ENCODE measurements at regions not wholly inside any gene's neighbourhood (a gene's known extent, or its start where the extent isn't known, plus 50 kb on each side); places are given as distances from the start of the nearest gene placed in this dataset.
"Not testable (repeated sequence)": the region's sequence is repeated elsewhere in the genome, so short reads cannot be mapped to it uniquely, and the experiment has no call there.

- DNase-seq (ENCODE audit: low read depth): no peak
These were observed 124.7 kb upstream of the GATA6 start for GRCh38 chr18:22044474-22045220.

GRCh38 chr18:22045221-22045918, 124.0 kb upstream of the GATA6 start:
- DNase-seq (ENCODE audit: low read depth): no peak

GRCh38 chr18:22046473-22046872, 122.9 kb upstream of the GATA6 start:
- no peak for DNase-seq (ENCODE audit: low read depth)

- DNase-seq (ENCODE audit: low read depth): no peak
These were observed 121.9 kb upstream of the GATA6 start for GRCh38 chr18:22047485-22047884.

GRCh38 chr18:22048221-22048620, 121.2 kb upstream of the GATA6 start:
- no peak for DNase-seq (ENCODE audit: low read depth)

GRCh38 chr18:22048932-22049615, 120.3 kb upstream of the GATA6 start:
- no peak for DNase-seq (ENCODE audit: low read depth)

- DNase-seq (ENCODE audit: low read depth): no peak
These were observed 116.8 kb upstream of the GATA6 start for GRCh38 chr18:22052405-22053105.

- DNase-seq (ENCODE audit: low read depth): no peak
These were observed 113.7 kb upstream of the GATA6 start for GRCh38 chr18:22055466-22056238.

GRCh38 chr18:22056950-22057349, 112.4 kb upstream of the GATA6 start:
- DNase-seq (ENCODE audit: low read depth): no peak

- DNase-seq (ENCODE audit: low read depth): no peak
These were observed 111.4 kb upstream of the GATA6 start for GRCh38 chr18:22057908-22058527.

GRCh38 chr18:22060361-22060760, 109.0 kb upstream of the GATA6 start:
- no peak for DNase-seq (ENCODE audit: low read depth)

- no peak for DNase-seq (ENCODE audit: low read depth)
These were observed 106.3 kb upstream of the GATA6 start for GRCh38 chr18:22063102-22063501.

- no peak for DNase-seq (ENCODE audit: low read depth)
These were observed 105.7 kb upstream of the GATA6 start for GRCh38 chr18:22063672-22064071.

GRCh38 chr18:22064581-22064980, 104.8 kb upstream of the GATA6 start:
- DNase-seq (ENCODE audit: low read depth): no peak

- DNase-seq (ENCODE audit: low read depth): no peak
These were observed 104.1 kb upstream of the GATA6 start for GRCh38 chr18:22065311-22065710.

GRCh38 chr18:22066083-22066485, 103.3 kb upstream of the GATA6 start:
- no peak for DNase-seq (ENCODE audit: low read depth)

- DNase-seq (ENCODE audit: low read depth): no peak
These were observed 102.3 kb upstream of the GATA6 start for GRCh38 chr18:22067109-22067508.

- no peak for DNase-seq (ENCODE audit: low read depth)
These were observed 101.7 kb upstream of the GATA6 start for GRCh38 chr18:22067682-22068081.

GRCh38 chr18:22068784-22069183, 100.6 kb upstream of the GATA6 start:
- DNase-seq (ENCODE audit: low read depth): not testable (repeated sequence)

- DNase-seq (ENCODE audit: low read depth): no peak
These were observed 99.5 kb upstream of the GATA6 start for GRCh38 chr18:22069916-22070315.

GRCh38 chr18:22073411-22073810, 96.0 kb upstream of the GATA6 start:
- DNase-seq (ENCODE audit: low read depth): no peak
